Amygdala (tissue), 56 donors: ENCODE measurements at regions not wholly inside any gene's neighbourhood (a gene's known extent, or its start where the extent isn't known, plus 50 kb on each side); places are given as distances from the start of the nearest gene placed in this dataset.

ENCODE experiments used
- DNase-seq, 56 donors: peaks; one replicate each; lab custom pipeline; 2025; lab: John Stamatoyannopoulos, UW

GRCh38 chr4:165765053-165765452, 108.0 kb upstream of the TLL1 start:
- DNase-seq, result no peak

- DNase-seq, result no peak
Observed at GRCh38 chr4:165766018-165766417, 107.0 kb upstream of the TLL1 start.

GRCh38 chr4:165766976-165767375, 106.1 kb upstream of the TLL1 start:
- DNase-seq, result no peak

GRCh38 chr4:165767671-165768070, 105.4 kb upstream of the TLL1 start:
- DNase-seq, result no peak

GRCh38 chr4:165768281-165768680, 104.8 kb upstream of the TLL1 start:
- DNase-seq, result no peak

- DNase-seq, result no peak
Observed at GRCh38 chr4:165774326-165774725, 98.7 kb upstream of the TLL1 start.

GRCh38 chr4:165779950-165780670, 92.9 kb upstream of the TLL1 start:
- DNase-seq, result no peak

- DNase-seq, result no peak
Observed at GRCh38 chr4:165780735-165781134, 92.3 kb upstream of the TLL1 start.

GRCh38 chr4:165782623-165783022, 90.4 kb upstream of the TLL1 start:
- DNase-seq, result no peak

- DNase-seq, result no peak
Observed at GRCh38 chr4:165783626-165784025, 89.4 kb upstream of the TLL1 start.

- no peak for DNase-seq
Observed at GRCh38 chr4:165784672-165785071, 88.4 kb upstream of the TLL1 start.

- no peak for DNase-seq
Observed at GRCh38 chr4:165785337-165785736, 87.7 kb upstream of the TLL1 start.

GRCh38 chr4:165787516-165788274, 85.3 kb upstream of the TLL1 start:
- no peak for DNase-seq

GRCh38 chr4:165788686-165789463, 84.2 kb upstream of the TLL1 start:
- peak in 1 of 56 donors; percentile 4 for DNase-seq

- no peak for DNase-seq
Observed at GRCh38 chr4:165793236-165793635, 79.8 kb upstream of the TLL1 start.

GRCh38 chr4:165794834-165795233, 78.2 kb upstream of the TLL1 start:
- no peak for DNase-seq

- DNase-seq, result no peak
Observed at GRCh38 chr4:165799384-165799815, 73.6 kb upstream of the TLL1 start.

- DNase-seq, result no peak
Observed at GRCh38 chr4:165802452-165802851, 70.6 kb upstream of the TLL1 start.

- no peak for DNase-seq
Observed at GRCh38 chr4:165803005-165803404, 70.0 kb upstream of the TLL1 start.

- DNase-seq, result no peak
Observed at GRCh38 chr4:165805406-165805805, 67.6 kb upstream of the TLL1 start.

- DNase-seq, result no peak
Observed at GRCh38 chr4:165806613-165807012, 66.4 kb upstream of the TLL1 start.
